Heart left ventricle (tissue), 13 donors: ENCODE measurements at regions not wholly inside any gene's neighbourhood (a gene's known extent, or its start where the extent isn't known, plus 50 kb on each side); places are given as distances from the start of the nearest gene placed in this dataset.

Experiments
- POLR2A ChIP-seq, 2 donors: fragments of 450-650 bp; IDR thresholded peaks; one replicate each; pipeline ENCODE4 v1.6.1; 2017; ENCODE audit warnings: antibody characterized with exemption in 2 of 2, mild to moderate bottlenecking in 2 of 2, moderate library complexity in 2 of 2
- TF ChIP-seq, protein P1 (sequence below), 12 donors: fragments of 200-600 bp; sonication (generic) in 4 of 12; IDR thresholded peaks; one replicate each; pipeline versions ENCODE4 v1.5.0 to v1.8.0; 2018 to 2022; ENCODE audit warnings: antibody characterized with exemption in 12 of 12, mild to moderate bottlenecking in 5 of 12
- donor health status: ischemic (EF 13 %, LVEDD 7.1; RV severe dilation, severe dysfunction).
- donor health status: DM: no; HTN: yes; CAD: no.
- donor health status: DM: no; HTN: no; CAD: no.
- donor health status: ischemic (EF 25% LVEDD 6.9; RV normal size, moderate dysfunction).
- donor health status: ischemic (EF 25% LVEDD 5.7; RV mildly dilated, moderate dysfunction).
- donor health status: ischemic (EF 35%, LVEDD 5.7; RV mildly dilated, moderate dysfunction).
- donor health status: nonischemic (EF 11% LVEDD 7.7; RV severe dilation, severe dysfunction).
- donor health status: DM: yes; HTN: yes; CAD: no.
- donor health status: PGD.
- donor health status: ischemic (EF 29% LVEDD 5.4; RV normal size, mild dysfunction).
- donor health status: nonischemic (EF 23%, LVEDD 6.1; RV moderate dilation, normal function).

DNA sequence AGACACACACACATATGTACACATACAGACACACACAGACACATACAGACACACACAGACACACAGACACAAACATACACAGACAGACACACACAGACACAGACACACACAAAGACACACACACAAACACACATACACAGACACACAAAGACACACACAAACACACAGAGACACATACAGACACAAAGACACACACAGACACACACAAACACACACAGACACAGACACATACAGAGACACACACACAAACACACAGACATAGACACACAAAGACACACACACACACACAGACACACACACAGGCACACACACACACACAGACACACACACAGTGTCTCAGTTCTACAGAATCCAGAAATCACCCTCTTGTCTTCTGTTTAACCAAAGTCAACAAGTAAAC, 280.7 kb downstream of the ASMT start:
- TF ChIP-seq, protein P1, sequence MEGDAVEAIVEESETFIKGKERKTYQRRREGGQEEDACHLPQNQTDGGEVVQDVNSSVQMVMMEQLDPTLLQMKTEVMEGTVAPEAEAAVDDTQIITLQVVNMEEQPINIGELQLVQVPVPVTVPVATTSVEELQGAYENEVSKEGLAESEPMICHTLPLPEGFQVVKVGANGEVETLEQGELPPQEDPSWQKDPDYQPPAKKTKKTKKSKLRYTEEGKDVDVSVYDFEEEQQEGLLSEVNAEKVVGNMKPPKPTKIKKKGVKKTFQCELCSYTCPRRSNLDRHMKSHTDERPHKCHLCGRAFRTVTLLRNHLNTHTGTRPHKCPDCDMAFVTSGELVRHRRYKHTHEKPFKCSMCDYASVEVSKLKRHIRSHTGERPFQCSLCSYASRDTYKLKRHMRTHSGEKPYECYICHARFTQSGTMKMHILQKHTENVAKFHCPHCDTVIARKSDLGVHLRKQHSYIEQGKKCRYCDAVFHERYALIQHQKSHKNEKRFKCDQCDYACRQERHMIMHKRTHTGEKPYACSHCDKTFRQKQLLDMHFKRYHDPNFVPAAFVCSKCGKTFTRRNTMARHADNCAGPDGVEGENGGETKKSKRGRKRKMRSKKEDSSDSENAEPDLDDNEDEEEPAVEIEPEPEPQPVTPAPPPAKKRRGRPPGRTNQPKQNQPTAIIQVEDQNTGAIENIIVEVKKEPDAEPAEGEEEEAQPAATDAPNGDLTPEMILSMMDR (IDR thresholded peaks at IDR 0.05), result no peak
- no peak for TF ChIP-seq POLR2A (IDR thresholded peaks at IDR 0.05)
